HG02981 (cell line): ENCODE measurements at regions not wholly inside any gene's neighbourhood (a gene's known extent, or its start where the extent isn't known, plus 50 kb on each side); places are given as distances from the start of the nearest gene placed in this dataset.

Source experiments
- ATAC-seq: cut with Tn5 transposase; IDR thresholded peaks from one replicate; pipeline ENCODE4 v1.9.1; 2021; ENCODE audit warnings: mild to moderate bottlenecking, moderate library complexity; ENCODE audit not compliant: unreplicated experiment

DNA sequence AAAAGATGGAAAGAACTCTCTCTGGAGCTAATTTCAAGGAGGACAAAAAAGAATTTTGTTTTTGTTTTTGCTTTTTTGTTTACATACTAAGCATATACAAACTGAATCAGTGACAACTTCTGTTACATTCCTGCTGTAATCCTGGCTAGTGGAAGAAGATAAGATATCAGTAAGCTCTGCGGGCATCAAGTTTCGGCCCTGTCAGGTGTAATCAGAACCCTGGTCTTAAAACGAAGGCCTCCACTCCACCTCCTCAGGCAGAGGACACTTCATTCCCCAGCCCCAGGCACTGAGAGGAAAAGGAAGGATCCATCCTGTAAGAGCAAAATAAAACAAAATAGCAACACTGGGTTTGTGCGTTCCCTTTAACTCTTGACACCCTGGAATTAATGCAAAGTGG lies 88.9 kb upstream of the ARHGAP29 start:
- ATAC-seq = no peak

DNA sequence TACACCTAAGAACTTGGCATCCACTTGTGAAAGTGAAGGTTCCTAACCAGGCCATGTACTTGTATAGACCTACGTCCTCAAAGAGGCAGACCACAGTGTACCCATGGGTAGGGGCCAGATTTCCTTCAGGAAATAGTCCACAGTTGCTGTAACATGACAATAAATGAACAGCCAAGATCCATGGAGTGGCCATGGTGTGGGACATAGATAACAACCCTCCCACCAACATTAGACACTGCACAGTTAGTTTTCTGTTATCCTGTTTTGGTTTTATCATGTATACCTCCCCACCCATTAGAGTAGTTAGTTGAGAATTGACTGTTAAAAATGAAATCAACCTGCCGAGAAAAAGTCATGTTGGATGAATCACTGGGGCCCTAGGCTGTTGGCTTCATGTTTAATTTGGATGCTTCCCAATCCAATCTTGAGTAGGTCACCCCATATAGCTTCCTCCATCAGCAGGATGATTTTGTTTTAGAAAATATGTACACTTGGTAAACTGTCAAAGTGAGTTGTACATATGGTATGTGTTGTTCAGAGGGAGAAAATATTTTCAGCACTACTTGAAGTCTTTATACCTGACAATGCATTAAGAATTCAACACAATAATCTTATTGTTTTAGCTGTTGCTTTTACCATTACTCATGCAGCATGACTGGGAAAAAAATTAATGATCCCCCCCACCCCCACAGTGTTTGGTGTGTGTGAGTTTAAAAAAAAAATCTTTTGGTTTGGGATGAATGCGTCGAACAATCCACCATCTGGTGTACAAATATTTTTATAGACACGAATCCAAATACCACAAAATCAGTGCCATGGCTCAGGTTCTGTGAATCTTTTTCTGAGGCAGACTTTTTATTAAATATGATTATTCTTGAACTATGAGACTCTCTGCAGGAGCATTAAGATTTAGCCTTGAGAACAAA lies 88.3 kb upstream of the ARHGAP29 start:
- no peak for ATAC-seq

DNA sequence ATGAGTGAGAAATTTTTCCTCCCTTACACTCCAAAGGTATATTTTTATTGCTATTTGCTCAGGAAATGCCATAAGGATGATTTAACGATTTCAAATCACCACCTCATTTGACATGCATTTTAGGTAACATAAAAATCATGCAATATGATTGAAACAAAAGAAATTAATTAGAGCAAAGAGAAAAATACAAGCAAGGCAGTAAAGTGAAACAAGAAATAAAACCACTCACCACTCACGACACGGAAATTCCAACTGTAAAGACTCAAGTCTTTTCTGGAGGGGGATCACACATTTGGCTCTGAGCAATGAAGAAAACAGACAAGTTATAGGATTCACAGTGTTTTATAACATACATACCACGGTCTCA lies 86.8 kb upstream of the ARHGAP29 start:
- ATAC-seq = no peak

DNA sequence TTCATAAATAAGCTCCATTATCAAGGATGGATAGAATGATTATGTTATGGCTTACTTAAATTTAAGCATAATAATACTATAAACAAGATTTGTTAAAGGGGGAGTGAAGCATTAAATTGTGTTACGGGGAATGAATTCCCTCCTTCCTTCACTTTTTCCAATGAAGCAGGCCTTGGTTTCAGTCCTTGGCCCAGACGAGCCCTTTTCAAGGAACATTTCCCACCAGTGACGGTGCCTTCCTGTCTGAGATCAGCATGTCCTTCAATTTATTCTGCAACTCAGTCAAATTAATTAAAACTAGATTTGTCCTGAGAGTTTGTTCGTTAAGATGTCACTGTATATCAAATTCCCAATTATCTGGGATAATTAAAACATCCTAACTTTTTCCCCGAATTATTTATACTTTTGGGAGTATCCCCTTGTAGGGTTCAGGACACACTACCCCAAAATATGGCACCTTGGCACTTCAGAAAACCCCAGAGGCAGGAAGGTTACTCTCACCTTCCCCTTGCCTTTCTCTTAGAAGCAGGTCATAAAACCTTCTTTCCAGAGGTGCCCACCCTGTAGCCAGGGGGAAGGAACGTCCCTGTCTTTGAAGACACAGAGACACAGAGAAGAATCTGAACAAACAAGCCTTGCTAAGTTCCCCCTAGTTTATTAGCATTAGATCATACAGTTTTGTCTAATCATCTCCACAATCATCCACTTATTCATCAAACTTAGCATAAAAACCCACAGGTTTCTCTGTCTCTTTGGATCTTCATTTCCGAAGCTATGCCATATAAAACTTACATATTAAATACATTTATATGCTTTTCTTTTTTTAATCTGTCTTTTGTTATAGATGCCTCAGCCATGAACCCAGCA lies 86.2 kb upstream of the ARHGAP29 start:
- no peak for ATAC-seq

DNA sequence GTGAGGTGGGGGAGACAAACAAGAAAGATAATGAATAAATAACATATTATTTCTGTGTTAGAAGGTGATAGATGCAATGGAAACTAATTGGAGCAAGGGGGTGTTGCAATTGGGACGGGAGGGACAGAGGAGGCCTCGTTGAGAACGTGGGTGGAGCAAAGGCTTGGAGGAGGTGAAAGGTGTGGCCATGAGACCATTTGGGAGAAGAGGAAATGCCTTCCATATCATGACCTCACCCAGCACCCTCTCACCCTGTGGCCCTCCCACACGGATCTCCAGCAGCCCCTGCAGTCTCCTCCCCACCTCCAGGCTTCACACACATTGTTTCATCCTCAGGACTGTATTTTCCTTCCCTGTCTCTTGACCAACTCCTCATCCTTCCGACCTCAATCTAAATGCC lies 85.3 kb upstream of the ARHGAP29 start:
- no peak for ATAC-seq

DNA sequence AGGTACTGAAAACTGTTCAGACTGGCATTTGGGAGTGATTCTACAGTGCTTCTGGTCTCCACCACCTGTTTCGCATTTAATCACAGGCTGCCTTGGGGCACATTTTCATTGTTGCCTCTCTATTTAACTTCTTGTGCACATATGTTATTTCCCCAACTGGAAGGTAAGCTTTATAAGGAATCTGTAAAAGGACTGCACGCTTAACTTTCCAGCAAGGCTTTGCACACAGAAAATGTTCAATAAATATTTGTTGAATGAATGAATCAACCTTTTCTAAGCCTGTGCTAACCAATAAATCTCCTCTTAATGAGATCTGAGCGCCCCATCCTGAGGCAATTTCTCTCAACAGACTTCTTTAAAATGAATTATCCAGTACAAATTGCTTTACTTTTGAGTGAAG lies 84.3 kb upstream of the ARHGAP29 start:
- ATAC-seq = no peak

DNA sequence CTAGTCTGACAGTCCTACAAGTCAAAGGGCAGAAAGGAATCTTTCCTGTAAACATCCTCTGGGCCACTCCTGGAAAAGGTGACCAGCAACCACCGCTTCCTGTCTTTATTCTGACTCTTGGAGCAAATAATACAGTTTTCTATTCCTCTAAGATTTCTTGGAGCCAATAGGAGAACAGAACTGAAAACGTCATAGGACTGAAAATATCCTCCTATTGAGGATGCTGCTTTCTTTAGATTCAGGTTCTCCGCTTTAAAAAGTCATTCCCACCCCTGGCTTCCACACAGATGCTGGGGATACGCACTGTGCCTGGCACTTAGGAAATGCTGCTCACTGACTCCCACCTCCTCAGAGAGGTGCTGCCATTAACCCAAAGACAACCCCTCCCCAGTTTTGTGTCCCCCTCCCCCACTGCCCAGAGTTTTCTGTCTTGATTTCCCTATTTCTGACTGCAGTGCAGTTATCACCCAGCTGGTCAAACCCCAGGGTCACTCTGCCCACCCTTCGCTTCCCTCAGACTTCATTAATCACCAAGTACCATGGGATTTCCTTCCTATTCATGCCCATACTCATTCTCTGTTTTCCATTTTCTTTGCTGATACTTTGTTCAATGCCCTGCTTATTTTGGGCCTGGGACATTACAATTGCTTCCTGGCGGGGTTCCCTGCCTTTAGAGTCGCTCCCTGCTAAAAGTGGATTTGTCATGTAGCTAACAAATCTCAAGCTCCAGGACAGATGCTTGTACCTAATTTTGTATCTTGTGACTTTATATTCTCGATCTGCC lies 82.1 kb upstream of the ARHGAP29 start:
- no peak for ATAC-seq

DNA sequence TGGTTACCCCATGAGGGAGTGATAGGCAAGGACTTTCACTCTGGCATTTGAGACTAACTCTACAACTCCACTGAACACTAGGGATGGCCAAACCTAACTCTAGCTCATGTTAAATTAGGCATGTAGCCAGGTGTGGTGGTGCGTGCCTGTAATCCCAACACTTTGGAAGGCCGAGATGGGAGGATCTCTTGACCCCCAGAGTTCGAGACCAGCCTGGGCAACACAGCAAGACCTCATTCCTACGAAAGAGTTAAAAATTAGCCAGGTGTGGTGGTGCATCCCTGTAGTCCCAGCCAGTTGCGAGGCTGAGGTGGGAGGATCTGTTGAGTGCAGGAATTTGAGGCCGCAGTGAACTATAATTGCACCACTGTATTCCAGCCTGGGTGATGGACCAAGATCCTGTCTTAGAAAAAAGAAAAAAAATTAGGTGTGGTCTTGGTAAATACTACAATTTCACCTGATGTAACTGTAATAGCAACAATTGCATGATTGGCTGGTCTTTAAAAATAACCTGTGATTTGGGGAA lies 81.2 kb upstream of the ARHGAP29 start:
- no peak for ATAC-seq

DNA sequence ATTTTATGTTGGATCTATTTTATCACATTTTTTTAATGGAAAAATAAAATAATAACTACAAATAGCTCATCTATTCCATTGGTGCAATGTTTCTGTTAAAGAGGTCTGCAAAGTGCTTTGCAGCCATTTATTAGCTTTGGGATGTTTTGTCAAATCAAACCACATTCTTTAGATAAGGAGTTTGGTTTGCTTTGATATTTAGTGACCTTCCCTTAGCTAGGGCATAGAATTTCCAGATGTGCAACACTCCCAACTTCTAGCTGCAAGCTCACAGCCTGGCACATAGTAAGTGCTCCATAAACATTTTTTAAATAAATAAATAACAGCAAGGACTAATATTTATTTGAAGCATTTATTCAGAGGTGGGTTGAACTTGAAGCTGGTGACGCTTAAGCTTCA lies 80.4 kb upstream of the ARHGAP29 start:
- no peak for ATAC-seq

DNA sequence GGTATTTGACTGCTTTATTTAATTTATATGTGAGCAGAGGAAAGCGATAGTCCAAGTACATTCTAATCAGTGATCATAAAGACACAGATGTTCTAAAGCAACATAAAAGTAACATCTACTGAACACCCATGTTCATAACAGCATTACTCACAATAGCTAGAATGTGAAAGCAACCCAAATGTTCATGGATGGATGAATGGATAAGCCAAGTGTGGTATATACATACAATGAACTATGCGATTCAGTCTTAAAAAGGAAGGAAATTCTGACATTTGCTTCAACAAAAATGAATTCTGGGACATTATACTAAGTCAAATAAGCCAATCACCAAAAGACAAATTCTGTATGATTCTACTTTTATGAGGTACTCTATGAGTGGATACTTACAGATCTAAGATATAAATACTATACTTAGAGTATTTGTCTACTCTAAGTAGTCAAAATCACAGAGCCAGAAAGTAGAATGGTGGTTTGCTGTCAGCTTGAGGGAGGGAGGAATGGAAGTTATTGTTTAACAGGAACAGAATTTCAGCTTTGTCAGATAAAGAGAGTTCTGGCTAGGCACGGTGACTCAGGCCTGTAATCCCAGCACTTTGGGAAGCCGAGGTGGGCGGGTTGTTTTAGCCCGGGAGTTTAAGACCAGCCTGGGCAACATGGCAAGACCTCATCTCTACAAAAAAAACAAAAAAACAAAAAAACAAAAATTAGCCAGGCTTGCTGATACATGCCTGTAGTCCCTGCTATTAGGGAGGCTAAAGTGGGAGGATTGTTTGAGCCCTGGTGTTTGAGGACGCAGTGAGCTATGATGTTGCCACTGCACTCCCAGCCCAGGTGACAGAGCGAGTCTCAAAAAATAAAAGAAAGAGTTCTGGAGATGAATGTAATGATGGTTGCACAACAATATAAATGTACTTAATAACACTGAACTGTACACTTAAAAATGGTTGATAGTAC lies 79.7 kb upstream of the ARHGAP29 start:
- ATAC-seq = no peak

DNA sequence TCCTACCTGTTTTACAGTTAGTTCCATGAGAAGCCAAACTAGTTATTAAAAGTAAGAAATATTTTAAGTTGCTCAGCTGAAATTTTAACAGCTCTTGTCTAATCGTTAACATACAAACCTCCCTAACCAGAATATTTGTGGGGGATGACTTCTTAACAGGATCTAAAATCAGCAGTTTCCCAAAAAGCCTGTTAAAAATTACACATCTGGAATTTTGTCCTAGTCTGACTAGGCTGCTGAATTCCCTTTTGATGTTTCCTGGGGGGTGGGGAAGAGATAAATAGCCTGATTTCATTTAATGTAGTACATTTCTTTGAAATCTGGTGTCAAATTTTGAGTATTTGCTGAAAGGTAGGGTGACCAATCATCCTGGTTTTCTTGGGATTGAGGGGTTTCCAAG lies 78.8 kb upstream of the ARHGAP29 start:
- ATAC-seq = no peak

DNA sequence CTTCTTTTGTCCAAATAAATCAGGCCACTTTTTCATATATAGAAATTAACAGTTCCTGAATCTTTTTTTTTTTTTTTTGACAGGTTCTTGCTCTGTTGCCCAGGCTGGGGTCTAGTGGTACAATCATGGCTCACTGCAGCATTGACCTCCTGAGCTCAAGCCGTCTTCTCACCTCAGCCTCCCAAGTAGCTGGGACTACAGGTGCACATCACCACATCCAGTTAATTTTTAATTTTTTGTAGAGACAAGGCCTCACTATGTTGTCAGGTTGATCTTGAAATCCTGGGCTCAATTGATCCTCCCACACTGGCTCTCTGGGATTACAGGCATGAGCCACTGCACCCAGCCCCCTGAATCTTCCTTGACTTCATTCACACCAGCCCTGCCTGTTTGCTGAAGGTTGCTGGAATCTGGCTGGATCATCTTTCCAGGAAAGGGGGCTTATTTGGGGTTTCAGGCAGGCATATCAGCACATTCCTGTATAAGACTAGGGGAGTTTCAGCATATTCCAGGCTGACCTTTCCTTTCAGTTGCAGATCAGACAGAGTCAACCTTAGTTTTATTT lies 78.2 kb upstream of the ARHGAP29 start:
- ATAC-seq = no peak

DNA sequence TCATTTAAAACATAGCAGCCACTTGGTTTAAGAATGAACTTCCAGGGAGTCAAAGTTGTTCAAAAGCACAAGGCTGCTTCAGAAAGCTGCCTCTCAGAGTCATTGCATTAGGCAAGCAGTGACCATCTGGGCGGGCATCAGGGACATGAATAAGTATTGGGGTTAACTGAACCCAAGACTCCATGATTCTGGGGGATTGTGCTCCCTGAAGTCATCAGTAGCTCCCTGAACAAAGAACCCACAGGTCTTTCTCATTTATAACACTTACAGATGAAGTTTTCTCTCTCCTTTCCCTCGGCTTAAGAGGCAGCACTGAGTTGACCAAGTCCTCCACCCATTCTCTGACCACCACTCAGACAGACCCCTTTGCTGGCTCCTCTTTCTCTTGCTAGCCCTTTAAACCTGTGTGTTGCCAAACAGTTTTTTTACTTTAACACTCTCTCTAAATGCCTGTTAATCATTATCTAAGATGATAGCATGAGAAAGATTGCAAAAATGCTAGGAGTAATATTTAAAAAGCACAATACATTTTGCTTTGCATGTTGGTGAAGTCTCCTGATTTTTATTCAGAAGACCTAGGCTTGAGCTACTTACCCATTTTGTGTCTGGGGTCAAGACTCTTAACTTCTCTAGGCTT lies 77.0 kb upstream of the ARHGAP29 start:
- no peak for ATAC-seq

DNA sequence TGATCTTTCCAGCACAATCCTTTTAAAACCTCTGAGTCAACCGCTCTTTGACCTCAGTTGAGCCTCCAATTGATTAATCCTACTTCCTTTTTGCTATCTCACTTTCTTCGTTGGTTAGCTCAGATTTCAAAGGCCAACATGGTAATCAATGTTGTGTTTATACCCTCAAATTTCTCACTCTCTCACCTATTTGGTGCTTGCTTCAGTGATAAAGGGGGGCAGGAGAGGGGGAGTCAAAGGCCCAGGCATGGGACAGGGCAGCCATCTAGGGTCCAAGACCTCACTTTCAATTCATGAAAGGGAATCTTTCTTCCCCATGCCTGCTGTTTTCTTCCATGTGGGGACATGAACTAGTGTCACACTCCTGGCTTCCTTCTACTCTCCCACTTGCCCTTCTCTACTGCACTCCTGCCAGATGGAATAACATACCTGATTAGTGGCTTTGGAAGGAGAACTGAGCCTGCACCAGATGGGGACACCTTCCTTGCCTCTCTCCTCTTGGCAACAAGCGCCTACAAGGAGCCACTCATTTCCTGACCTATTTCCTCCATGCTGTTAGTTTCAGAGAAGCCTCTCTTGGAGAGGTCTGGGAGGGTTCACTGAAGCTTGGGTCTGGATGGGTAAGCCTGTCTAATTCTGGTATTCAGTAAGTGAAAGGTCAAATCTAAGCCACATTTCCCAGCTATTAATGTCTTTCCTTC lies 73.3 kb upstream of the ARHGAP29 start:
- ATAC-seq = no peak

DNA sequence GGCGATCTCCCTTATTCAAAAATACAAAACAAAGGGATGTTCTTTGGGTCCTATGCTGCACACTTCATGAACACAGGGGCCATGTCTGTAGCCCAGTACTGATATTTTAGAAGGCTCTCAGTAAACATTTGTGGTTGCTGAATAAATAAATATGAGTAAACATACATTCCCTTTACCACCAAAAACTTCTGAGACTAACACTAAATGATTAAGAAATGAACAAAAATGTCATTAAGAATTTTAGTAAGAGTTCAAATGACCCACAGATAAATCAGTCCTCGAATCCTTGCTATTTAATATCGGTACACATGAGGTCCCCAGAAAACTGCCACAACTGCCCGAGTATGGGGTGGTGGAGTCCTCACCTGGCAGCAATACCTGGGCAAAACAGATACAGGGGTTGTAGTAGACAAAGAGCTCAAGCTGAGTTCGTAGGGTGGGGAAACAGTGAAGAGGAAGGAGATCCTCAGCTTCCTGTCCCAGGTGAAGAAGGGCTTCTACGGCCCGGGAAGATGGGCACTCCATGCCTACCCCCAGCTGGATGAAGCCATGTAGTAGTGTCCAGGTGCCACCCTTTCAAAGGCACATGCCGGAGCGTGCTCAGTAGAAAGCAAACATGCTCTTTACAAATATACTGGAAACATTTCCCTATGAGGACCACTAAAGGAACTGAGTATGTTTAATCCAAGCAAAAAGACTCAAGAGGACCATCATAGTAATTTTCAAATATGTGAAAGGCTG lies 72.6 kb upstream of the ARHGAP29 start:
- no peak for ATAC-seq

DNA sequence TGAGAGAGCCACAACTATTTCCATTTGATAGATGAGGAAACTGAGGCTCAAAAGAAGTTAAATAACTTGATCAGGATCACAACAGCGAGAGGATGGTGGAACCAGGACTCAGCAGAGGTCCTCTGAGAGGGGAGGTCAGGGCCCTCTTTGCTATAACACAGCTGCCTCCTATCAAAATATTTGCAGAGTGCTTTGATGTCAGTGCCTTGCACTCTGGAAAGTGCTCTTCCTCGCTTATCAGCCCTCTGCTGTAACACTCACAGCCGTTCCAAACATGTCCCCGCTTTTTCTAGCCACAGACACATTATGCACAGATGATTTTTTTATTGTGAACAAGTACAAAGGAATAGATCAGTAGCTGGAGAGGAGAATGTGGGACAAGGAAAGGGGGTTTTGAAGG lies 71.8 kb upstream of the ARHGAP29 start:
- no peak for ATAC-seq

DNA sequence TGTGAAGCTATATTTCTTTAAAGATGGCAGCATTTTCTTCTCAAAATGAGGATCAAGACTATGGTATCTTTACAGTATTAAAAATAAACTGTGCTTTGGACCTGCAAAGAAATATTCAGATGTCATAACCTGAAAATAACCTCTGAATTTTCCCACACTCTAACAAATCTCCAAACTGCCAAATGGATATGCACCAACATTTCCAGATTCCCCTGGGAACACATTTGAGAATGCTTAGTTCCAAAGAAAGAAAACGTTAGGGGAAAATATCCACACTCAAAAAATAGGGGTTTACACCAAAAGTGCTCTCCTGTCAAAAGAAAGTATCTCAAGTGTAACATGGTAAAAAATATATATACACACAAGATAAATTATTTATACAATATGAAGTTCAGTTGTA lies 69.1 kb upstream of the ARHGAP29 start:
- no peak for ATAC-seq

DNA sequence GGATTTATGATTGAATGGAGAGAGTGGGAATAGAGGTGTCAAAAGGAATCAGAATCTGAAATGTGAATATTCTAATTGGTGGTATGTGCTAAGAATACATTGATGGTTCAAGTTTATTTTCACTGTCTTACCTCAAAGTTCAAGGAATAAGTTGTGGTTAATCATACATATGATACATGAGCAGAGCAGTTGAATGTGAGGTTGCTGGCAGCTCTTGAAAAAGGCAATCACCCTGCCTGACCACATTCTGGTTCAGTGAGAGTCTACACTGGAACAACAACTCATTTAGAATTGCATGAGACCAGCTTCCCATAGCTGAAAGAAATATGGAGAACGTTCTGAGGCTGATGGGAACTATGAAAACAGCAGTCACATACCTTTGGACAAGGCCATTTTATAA lies 68.3 kb upstream of the ARHGAP29 start:
- no peak for ATAC-seq
